Dedifferentiated amniotic fluid mesenchymal stem cell (primary cell): ENCODE measurements at regions not wholly inside any gene's neighbourhood (a gene's known extent, or its start where the extent isn't known, plus 50 kb on each side); places are given as distances from the start of the nearest gene placed in this dataset.
A peak's percentile ranks its signal among the peaks of the same experiment; 100 is the strongest.

Experiments used
- DNase-seq: peaks from one replicate; pipeline ENCODE4 v3.0.0-alpha.2; 2016; ENCODE audit errors: extremely low spot score

DNA sequence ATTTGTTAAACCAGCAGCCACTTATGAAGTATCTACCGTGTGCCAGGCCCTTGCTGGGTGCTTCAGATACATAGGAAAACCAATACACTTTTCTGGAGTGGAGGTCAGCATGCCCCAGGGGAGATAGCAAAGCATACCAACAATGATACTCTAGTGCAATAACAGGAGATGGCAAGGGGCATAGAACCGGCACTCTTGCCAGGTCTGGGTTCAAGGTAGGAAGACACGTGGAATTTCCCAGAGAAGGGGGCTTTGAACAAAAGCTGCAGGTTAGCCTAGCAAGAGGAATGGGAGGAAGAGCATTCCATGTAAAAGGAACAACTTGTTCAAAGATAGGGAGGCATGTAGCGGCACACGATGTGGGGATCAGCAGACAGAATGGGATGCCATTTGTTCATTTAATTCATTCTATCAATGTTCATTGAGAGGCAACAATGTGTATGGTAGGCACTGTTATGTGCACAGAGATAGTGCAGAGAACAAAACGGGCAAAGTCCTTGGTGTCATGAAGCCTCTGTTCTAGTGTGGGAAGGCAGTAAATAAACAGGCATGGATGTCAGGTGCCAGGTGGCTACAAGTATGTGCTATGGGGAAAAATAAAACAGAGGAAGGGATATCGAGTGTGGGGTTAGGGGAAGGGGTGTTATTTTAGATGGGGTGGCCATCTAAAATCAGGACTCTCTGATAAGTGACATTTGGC, 162.6 kb upstream of the E2F8 start:
- no peak for DNase-seq

DNA sequence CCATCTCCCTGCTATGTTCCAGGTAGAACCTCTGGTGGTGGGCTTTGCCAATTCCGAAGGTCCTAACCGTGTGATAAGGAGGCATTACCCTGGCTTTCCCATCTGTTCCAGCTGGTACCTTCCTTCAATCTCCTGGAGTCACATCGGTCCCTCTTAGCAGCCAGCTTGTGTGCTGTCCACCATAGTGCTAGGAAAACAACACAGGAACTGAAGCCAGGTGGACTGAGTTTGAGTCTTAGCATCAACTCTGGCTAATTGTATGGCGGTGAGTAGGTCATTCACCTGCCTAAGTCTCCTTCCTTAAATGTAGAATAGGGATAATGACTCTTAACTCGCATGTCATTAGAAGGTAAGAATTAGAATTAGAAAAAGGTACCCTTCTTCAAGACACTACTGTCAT, 159.6 kb upstream of the E2F8 start:
- no peak for DNase-seq

DNA sequence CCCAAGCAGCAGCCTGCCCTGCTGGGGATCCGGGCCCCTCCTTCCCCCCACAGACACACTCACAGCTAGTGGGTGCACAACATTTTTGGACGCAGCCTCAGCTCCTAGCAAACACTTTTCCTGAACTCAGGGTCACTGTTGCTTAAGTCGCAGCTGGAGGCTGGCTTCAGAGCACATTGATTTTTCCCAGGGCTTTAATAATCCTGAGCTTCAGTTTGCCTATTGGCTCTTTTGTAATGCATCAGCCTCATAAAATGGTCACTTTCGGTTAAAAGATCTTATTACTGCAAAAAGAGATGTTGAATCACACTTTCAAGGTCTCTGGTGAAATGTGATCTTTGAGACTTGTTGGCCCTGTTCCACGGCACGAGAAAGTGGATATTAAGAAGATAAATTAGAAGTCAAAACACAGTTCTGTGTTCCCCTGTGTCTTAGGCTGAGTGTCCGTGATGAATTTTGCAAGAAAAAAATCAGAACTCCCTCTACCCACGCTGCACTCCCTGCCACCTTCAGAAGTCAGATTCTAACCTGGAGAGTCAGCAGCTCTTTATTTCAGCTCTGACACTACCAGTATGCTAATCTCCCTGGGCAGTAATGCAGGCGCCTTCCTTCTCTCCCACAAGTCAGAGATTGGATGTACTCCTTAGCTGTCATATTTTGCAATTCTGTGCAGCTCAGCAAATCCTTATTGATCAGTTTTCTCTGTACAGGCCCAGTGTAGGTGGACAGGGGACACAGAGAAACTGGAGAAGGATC, 158.2 kb upstream of the E2F8 start:
- no peak for DNase-seq

DNA sequence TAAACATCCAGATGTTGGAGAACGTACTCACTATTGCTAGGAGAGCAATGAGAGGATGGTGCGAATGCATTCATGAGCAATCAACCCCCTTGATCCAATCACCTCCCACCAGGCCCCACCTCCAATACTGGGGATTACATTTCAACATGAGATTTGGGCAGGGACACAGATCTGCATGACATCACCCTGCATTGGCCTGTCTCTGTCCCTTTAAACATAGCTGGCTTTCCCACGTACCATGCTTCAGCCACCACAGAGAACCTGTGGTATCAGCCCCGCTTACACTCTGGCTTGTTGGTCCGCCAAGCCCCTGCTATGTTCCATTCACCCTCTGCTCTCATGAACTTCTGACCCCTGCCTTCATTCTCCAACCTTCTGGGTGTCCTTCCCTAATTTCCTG, 157.5 kb upstream of the E2F8 start:
- DNase-seq: no peak

DNA sequence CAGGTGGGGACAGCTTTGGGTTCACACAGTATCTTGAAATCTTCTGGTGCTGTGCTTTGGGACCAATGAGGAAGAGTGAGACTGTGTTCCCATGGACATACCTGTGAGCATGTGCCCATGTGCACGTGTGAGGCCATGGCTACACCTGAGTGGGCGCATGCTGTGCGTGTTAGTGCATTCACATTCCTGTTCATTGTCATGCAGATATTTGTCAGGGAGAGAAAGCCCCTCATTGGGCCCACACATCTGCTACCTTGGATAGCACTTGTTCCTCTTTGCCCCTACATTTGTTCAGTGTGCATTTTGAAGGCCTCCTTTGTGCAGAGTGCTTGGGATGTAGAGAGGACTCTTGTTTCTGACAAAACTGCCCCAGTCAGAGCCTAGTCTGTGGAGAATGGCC, 154.3 kb upstream of the E2F8 start:
- DNase-seq: no peak

DNA sequence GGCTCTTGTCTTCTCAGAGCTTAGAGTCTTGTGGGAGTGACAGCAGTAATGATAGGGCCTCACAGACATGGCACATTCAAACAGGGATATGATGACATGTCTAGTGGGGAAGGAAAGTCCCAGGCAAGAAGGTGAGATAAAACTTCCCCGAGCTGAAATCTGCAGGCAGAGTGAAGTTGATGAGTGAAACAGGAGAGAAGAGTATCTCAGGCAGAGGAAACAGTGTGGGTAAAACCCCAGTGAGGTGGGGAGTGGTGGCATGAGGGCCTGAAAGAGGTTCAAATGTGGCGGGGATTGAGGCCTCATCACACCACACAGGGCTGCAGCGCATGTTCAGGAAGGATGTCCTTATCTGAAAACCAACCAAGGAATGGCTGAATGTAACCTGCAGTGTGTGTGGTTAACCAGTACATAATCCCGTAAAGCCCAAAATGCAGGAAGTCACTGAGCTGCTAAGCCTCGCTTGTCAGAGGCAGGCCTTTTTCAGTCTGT, 153.8 kb upstream of the E2F8 start:
- no peak for DNase-seq

DNA sequence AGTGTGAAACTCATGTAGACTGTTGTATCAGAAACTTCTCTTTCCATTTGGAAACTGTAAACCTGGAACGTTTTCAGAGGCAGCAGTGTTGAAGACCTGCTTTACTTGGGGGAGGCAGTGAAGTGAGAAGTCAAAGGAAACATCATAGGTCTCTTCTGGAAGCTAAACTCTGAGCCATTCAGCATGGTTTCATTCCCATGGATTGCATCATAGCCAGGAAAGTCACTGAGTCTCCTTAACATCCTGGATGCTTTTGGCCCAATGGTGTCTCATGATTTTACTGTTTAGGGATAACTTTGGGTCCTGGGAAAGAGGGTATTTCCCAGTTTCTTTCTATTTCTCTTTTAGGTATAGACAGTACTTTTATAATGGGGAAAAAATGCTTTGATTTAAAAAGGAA, 153.2 kb upstream of the E2F8 start:
- no peak for DNase-seq

- no peak for DNase-seq
These were observed 152.2 kb upstream of the E2F8 start for GRCh38 chr11:19392847-19393518.

- no peak for DNase-seq
These were observed 151.6 kb upstream of the E2F8 start for GRCh38 chr11:19392321-19392720.

DNA sequence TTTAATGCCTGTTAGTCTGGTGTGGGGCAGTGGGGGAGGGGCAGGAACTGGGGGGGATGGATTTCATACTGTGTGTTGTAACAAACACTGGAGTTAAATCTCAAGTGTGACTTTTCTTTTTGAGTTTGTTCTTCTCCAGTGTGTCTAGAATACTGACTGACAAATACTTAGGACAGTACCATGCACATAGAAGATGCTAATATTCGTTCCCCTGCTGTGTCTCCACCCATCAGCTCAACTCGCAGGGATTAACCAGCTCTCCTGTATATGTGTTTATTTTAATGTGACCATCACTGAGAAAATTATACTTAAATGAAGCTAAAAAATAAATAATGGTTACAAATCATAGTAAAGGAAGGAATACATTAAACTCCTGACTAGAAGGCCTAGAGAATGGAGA, 150.9 kb upstream of the E2F8 start:
- DNase-seq: no peak

DNA sequence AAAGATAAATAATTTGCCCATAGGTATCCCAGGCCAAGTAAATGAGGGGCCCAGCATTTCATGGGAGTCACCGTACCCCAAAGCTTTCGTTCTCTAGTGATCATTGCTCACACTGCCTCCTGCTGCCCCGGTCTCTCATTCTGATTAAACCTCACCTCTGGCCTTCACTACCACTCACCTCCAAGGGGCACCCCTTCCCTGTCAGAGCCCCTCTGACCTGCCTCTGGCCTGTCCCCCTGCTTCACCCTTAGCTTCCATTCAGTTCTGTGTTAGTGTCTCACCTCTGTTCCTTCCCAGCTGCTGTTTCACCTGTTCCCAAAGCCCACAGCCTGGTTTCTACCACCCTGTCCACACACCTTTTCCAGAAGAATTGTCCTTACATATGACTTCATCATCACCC, 150.3 kb upstream of the E2F8 start:
- DNase-seq: no peak

DNA sequence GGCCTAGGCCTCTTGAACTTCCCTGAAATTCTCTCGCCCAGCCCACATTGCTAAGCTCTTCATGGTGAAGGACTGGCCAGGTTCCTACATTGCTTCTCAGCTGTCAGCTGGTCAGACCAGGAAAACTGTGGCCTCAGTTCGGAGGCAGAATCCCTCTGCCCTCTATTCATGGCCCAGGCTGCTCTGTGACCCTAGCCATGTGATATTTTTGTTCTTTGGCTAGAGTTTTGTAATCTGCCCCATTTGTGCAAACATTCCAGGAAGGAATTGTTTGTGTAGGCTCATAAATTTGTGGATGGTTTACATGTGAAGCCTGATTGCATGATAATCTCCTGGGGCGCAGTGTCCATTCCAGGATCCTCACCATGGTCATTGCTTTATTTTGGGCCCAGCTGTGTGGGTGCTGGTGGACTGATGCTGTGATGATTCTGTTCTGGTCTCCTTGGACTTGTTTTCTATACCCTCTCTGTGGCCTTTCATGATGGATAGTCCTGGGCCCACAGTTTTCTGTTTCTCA, 149.1 kb upstream of the E2F8 start:
- no peak for DNase-seq

DNA sequence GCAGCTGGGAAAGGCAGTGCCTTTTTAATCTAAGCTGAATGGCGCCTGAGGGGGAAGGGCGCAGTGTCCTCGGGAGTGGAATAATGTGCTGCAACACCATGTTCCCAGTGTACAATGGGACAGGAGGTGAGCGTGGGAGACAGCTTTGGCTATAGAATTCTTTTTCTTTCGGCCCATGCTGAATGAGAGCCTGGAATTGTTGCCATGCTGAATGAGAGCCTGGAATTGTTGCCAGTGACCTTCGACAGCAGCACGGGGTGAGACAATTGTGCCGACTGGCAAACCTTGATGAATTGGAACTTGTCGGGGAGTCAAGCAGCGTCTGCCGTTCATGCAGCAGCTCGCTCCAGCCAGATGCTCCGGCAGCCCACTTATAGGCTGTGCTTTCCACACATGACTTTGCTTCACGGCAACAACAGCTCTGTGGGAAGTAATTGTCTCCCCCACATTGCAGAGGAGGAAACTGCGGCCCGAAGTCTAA, 141.4 kb upstream of the E2F8 start:
- DNase-seq: no peak

- no peak for DNase-seq
These were observed 139.6 kb upstream of the E2F8 start for GRCh38 chr11:19380375-19380774.

DNA sequence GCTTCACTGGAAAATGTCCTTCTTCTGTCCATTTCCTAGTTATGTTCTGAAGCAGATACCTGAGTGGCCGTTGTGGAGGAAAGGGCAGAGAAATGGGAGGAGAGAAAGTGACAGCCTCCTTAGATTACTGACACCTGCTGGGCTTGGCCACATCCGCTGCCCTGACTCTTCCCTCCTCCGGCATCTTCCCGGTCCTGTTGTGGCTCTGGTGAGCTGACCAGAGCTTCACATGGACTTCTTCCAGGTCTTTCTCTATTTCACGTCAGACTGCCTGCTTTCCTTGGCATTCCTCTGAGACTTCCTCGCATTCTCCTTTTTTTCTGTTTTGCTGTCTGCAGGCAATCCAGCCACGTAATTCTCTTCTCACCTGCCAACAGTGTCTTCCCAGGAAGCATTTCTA, 138.7 kb upstream of the E2F8 start:
- DNase-seq: no peak

GRCh38 chr11:19378814-19379213, 138.1 kb upstream of the E2F8 start:
- no peak for DNase-seq

GRCh38 chr11:19377881-19378280, 137.1 kb upstream of the E2F8 start:
- no peak for DNase-seq

GRCh38 chr11:19375440-19375839, 134.7 kb upstream of the E2F8 start:
- DNase-seq: no peak

- DNase-seq: peak; percentile 17
These were observed 133.4 kb upstream of the E2F8 start for GRCh38 chr11:19374151-19374569.

DNA sequence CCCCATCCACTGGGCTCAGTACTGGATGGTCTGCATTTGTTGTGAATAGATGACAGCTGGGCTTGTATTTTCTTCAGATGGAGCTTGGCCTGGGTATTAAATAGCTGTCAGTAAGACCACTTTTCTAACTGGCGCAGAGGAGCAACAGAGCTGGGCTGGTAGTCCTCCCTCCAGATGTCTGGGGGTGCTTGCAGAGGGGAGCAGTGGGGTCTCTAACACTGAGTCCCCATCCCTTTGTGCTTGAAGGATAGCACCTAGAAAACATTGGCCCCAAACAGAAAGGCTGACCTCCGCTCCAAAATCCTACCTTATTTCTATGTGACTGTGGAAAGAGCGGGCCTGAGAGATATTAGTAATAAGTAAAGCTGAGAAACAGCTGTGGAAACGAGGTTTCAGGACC, 131.6 kb upstream of the E2F8 start:
- DNase-seq: no peak

GRCh38 chr11:19370100-19370861, 129.5 kb upstream of the E2F8 start:
- no peak for DNase-seq
